Adrenal gland (tissue), 9 donors: ENCODE measurements at regions not wholly inside any gene's neighbourhood (a gene's known extent, or its start where the extent isn't known, plus 50 kb on each side); places are given as distances from the start of the nearest gene placed in this dataset.

Experiments
- DNase-seq, 7 donors: peaks; one replicate each; pipeline ENCODE4 v3.0.0-alpha.2; 2019 to 2020
- H3K27ac ChIP-seq, 5 donors: fragments of 200-600 bp; sonication (generic) in 4 of 5; 1 replicate in 3 of 5; 2 replicates in 2 of 5; pipeline versions ENCODE4 v1.5.1 to v1.8.0; 2016 to 2020; ENCODE audit warnings: mild to moderate bottlenecking in 1 of 5
- H3K27me3 ChIP-seq: fragments of 200-600 bp; 2 replicates; pipeline ENCODE4 v1.8.0; 2021
- H3K36me3 ChIP-seq, 2 donors: fragments of 200-600 bp; replicated peaks in 1 of 2; 1 replicate in 1 of 2; 2 replicates in 1 of 2; pipeline versions ENCODE4 v1.5.1 to v1.8.0; 2018 to 2022
- H3K4me1 ChIP-seq, 2 donors: fragments of 200-600 bp; replicated peaks in 1 of 2; 1 replicate in 1 of 2; 2 replicates in 1 of 2; pipeline versions ENCODE4 v1.5.1 to v1.8.0; 2018 to 2021
- H3K4me3 ChIP-seq, 4 donors: fragments of 200-600 bp; sonication (generic) in 3 of 4; one replicate each; pipeline ENCODE4 v1.5.1; 2016 to 2018
- H3K9me3 ChIP-seq, 3 donors: fragments of 200-600 bp; sonication (generic) in 1 of 3; replicated peaks in 1 of 3; 1 replicate in 2 of 3; 2 replicates in 1 of 3; pipeline versions ENCODE4 v1.5.1 to v1.8.0; 2016 to 2021
- POLR2A ChIP-seq, 2 donors: fragments of 450-650 bp; IDR thresholded peaks; one replicate each; pipeline ENCODE4 v1.6.1; 2017; ENCODE audit warnings: antibody characterized with exemption in 2 of 2, mild to moderate bottlenecking in 2 of 2, moderate library complexity in 1 of 2
- WGBS, 4 donors: extraction: QIAGEN DNeasy Blood & Tissue Kit in 2 of 4; methylation state at CpG; one replicate each; pipeline versions ENCODE4 v1.1.5 to v1.1.7; 2013 to 2017; 5-methylcytosine and 5-hydroxymethylcytosine counted together
- intact Hi-C, 2 donors: fragments of 100-400 bp; cut with DNase I; formaldehyde crosslinking; loops; one replicate each; pipeline versions ENCODE4 v1.14.1 to v1.15.0; 2022 to 2023
- TF ChIP-seq, protein P1 (sequence below), 6 experiments: fragments of 450-650 bp in 4 of 6; fragments of 200-600 bp in 2 of 6; sonication (generic) in 1 of 6; IDR thresholded peaks; 1 replicate in 5 of 6; 2 replicates in 1 of 6; pipeline versions ENCODE4 v1.5.1 to v1.8.0; 2016 to 2021; ENCODE audit warnings: antibody characterized with exemption in 6 of 6, mild to moderate bottlenecking in 2 of 6, moderate library complexity in 1 of 6
- donor health status: healthy with polysubstance abuse.
- donor health status: Bipolar disorder and iron deficiency.
- donor health status: DM: yes; HTN: yes; CAD: no.
- donor health status: DM: no; HTN: no; CAD: no.
- donor health status: DM: no; HTN: no; CAD: no.

DNA sequence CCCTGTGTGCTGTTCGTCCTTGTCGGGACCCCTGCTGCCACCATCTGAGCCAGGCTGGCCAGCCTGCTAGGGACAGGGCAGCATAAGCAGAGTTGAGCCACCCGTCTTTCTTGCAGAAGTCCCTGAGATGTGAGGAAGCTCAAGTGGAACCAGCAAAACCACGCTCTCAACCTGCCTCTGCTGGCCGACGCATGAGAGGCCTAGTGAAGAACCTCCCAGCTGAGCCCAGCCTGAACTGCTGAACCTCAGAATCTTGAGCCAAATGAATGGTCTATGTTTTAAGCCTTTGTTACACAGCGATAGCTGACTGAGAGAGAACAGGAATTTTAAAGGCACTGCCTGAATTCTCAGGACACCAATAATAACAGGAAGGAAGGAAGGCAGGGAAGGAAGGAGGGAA lies 98.9 kb upstream of the ADRA2C start:
- DNase-seq: no peak
- no peak overlapping the region for H3K4me3 ChIP-seq
- H3K9me3 ChIP-seq: peaks cover 0 to 3% (median 0%) of the 10 kb centered on the region in 3 donors
- no peaks in the 10 kb centered on the region for H3K36me3 ChIP-seq
- TF ChIP-seq, protein P1, sequence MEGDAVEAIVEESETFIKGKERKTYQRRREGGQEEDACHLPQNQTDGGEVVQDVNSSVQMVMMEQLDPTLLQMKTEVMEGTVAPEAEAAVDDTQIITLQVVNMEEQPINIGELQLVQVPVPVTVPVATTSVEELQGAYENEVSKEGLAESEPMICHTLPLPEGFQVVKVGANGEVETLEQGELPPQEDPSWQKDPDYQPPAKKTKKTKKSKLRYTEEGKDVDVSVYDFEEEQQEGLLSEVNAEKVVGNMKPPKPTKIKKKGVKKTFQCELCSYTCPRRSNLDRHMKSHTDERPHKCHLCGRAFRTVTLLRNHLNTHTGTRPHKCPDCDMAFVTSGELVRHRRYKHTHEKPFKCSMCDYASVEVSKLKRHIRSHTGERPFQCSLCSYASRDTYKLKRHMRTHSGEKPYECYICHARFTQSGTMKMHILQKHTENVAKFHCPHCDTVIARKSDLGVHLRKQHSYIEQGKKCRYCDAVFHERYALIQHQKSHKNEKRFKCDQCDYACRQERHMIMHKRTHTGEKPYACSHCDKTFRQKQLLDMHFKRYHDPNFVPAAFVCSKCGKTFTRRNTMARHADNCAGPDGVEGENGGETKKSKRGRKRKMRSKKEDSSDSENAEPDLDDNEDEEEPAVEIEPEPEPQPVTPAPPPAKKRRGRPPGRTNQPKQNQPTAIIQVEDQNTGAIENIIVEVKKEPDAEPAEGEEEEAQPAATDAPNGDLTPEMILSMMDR (IDR thresholded peaks at IDR 0.05): no peak
- TF ChIP-seq POLR2A (IDR thresholded peaks at IDR 0.05): no peak
- no peaks in the 10 kb centered on the region for H3K4me1 ChIP-seq
- H3K27me3 ChIP-seq: no peaks in the 10 kb centered on the region
- H3K27ac ChIP-seq: no peak overlapping the region
- WGBS, 4 donors: 72 to 81% (median 79%) methylated on average over 6 to 7 of the region's 7 CpGs
- intact Hi-C loops: no loop called here

DNA sequence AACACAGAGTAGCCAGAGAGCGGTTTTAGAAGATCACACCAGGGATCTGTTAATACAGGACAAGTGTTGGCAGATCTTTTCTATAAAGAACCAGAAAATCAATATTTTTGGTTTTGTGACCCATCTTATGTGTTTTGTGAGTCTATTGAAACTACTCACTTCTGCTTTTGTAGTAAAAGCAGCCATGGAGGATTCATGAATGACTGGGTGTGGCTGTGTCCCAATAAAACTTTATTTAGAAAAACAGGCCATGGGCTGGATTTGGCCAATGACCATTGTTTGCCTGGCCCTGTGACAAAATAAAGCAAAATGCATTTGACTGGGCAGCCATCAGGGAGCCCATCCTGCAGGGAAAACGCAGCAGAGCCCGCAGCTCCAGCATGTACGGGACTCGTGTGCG lies 99.9 kb upstream of the ADRA2C start:
- no peaks in the 10 kb centered on the region for H3K27me3 ChIP-seq
- 85 to 97% (median 91%) methylated on average over 6 of the region's 6 CpGs for WGBS, 4 donors
- no peaks in the 10 kb centered on the region for H3K4me1 ChIP-seq
- H3K27ac ChIP-seq: no peak overlapping the region
- TF ChIP-seq POLR2A (IDR thresholded peaks at IDR 0.05): no peak
- TF ChIP-seq, protein P1 (IDR thresholded peaks at IDR 0.05): no peak
- H3K36me3 ChIP-seq: no peaks in the 10 kb centered on the region
- H3K9me3 ChIP-seq: peaks cover 0 to 3% (median 0%) of the 10 kb centered on the region in 3 donors
- H3K4me3 ChIP-seq: no peak overlapping the region
- intact Hi-C loops: no loop called here
- DNase-seq: no peak

DNA sequence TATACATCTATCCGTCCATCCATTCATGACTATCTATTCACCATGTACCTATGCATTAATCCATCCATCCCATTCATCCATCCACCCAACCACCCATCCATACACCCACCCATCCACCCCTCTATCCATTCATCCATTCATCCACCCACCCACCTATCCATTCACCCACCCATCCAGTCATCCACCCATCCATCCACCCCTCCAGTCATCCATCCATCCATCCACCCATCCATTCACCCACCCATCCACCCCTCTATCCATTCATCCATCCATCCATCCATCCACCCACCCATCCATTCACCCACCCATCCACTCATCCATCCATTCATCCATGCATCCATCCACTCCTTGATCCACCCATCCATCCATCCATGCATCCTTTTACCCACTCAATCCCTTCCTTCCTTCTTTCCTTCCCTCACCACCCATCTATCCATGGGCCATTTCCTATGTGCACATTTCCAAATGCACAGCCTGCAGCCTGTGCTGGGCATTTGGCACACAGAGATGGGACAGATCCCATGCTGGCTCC lies 100.8 kb upstream of the ADRA2C start:
- DNase-seq: no peak
- Histone ChIP-seq H3K36me3 (no peaks in the 10 kb centered on the region), H3K27ac (no peak overlapping the region), H3K4me1 (no peaks in the 10 kb centered on the region), H3K4me3 (no peak overlapping the region), H3K27me3 (no peaks in the 10 kb centered on the region), H3K9me3 (peaks cover 0 to 3% (median 0%) of the 10 kb centered on the region in 3 donors)
- 62 to 78% (median 71%) methylated on average over 1 of the region's 1 CpG for WGBS, 4 donors
- intact Hi-C loops: no loop called here
- TF ChIP-seq, protein P1 (IDR thresholded peaks at IDR 0.05): no peak
- no peak for TF ChIP-seq POLR2A (IDR thresholded peaks at IDR 0.05)

DNA sequence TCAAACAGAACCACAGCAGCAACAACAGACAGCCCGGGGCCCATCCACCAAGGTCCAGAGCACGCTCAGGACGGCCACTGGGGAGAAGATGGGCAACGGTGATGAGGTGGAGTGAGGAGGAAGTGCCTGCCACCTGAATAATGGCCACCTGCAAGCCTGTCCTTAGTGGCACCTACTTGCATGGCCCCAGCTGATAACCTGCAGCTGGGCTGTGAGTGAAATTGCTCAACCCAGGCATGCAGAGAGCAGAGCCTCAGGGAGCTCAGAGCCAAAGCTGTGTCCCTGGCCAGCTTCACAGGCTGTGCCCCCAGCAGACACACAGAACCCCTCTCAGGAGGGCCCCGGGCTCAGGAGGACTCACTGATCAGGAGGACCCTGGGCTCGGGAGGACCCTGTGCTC lies 102.4 kb upstream of the ADRA2C start:
- Histone ChIP-seq H3K27me3 (no peaks in the 10 kb centered on the region), H3K9me3 (peaks cover 0 to 3% (median 0%) of the 10 kb centered on the region in 3 donors), H3K36me3 (no peaks in the 10 kb centered on the region), H3K27ac (no peak overlapping the region), H3K4me3 (no peak overlapping the region), H3K4me1 (no peaks in the 10 kb centered on the region)
- TF ChIP-seq POLR2A (IDR thresholded peaks at IDR 0.05): no peak
- TF ChIP-seq, protein P1 (IDR thresholded peaks at IDR 0.05): no peak
- intact Hi-C loops: no loop called here
- DNase-seq: no peak
- WGBS, 4 donors: 70 to 100% (median 74%) methylated on average over 4 to 6 of the region's 6 CpGs
